ENCODE measurements at regions not wholly inside any gene's neighbourhood (a gene's known extent, or its start where the extent isn't known, plus 50 kb on each side); places are given as distances from the start of the nearest gene placed in this dataset.

- no peak for TF ChIP-seq CTCF (IDR thresholded peaks at IDR 0.05 in 2 of 3, conservative IDR thresholded peaks at IDR 0.05 in 1 of 3; ENCODE audit: borderline replicate concordance in 1 of 3, insufficient read depth in 1 of 3, low read depth in 2 of 3, low read length in 2 of 3)
- no peak for TF ChIP-seq POLR2AphosphoS5 (IDR thresholded peaks at IDR 0.05; ENCODE audit: low read depth, low read length)
- TF ChIP-seq RAD21 (IDR thresholded peaks at IDR 0.05; ENCODE audit: low read depth) = no peak
- TF ChIP-seq POLR2A (IDR thresholded peaks at IDR 0.05; ENCODE audit: borderline replicate concordance, extremely low read depth, insufficient read depth, insufficient read length) = no peak
- TF ChIP-seq, protein P1, sequence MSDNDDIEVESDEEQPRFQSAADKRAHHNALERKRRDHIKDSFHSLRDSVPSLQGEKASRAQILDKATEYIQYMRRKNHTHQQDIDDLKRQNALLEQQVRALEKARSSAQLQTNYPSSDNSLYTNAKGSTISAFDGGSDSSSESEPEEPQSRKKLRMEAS (IDR thresholded peaks at IDR 0.05) = no peak
- TF ChIP-seq CEBPB (IDR thresholded peaks at IDR 0.05; ENCODE audit: low read depth) = no peak
These were observed 93.6 kb upstream of the NMNAT3 start for GRCh38 chr3:139771331-139771730.

Data from HCT116 (cell line).